GM20000 (cell line): ENCODE measurements at regions not wholly inside any gene's neighbourhood (a gene's known extent, or its start where the extent isn't known, plus 50 kb on each side); places are given as distances from the start of the nearest gene placed in this dataset.

Experiments
- DNase-seq: peaks from one replicate; pipeline ENCODE4 v3.0.0; 2012; ENCODE audit warnings: low spot score
- TF ChIP-seq, protein P1 (sequence below): IDR thresholded peaks from 2 replicates; pipeline ENCODE4 v1.5.1; 2012; ENCODE audit warnings: mild to moderate bottlenecking, control low read depth; ENCODE audit errors: extremely low read depth, missing control alignments

DNA sequence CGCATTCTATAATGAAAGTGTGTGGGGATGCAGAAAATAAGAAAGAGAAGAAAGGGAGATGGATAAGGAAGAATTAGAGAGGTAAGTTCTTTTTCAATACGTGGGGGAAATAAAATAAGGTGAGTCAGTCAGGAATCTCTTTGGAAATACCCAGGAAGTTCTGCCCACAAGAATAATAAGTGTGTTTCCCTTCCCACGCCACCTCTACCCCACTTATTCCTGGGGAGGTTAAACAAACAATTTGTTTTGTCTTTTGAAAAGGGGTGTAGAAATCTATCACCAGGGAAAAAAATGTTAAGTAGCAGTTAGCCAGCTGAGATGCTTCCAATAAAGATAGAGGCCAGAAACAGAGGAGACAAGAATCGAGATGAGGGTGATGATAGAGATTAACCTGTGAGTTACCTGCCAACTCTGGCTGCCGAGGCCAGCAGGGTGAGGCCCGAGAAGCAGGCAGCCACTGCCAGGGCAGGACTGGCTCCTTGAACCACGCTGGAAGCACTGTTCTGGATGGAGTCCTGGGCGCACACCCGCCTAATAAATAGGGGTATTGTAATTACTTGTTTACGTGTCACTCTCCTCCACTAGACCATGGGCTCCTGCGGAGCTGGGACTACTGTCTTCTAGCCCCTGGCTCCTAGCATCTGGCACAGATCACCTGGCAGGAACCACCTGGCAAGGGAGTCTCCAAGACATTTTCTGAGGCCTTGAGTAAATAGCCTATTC is 191.3 kb downstream of the FGFR2 start:
- TF ChIP-seq, protein P1, sequence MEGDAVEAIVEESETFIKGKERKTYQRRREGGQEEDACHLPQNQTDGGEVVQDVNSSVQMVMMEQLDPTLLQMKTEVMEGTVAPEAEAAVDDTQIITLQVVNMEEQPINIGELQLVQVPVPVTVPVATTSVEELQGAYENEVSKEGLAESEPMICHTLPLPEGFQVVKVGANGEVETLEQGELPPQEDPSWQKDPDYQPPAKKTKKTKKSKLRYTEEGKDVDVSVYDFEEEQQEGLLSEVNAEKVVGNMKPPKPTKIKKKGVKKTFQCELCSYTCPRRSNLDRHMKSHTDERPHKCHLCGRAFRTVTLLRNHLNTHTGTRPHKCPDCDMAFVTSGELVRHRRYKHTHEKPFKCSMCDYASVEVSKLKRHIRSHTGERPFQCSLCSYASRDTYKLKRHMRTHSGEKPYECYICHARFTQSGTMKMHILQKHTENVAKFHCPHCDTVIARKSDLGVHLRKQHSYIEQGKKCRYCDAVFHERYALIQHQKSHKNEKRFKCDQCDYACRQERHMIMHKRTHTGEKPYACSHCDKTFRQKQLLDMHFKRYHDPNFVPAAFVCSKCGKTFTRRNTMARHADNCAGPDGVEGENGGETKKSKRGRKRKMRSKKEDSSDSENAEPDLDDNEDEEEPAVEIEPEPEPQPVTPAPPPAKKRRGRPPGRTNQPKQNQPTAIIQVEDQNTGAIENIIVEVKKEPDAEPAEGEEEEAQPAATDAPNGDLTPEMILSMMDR, result no peak
- no peak for DNase-seq

DNA sequence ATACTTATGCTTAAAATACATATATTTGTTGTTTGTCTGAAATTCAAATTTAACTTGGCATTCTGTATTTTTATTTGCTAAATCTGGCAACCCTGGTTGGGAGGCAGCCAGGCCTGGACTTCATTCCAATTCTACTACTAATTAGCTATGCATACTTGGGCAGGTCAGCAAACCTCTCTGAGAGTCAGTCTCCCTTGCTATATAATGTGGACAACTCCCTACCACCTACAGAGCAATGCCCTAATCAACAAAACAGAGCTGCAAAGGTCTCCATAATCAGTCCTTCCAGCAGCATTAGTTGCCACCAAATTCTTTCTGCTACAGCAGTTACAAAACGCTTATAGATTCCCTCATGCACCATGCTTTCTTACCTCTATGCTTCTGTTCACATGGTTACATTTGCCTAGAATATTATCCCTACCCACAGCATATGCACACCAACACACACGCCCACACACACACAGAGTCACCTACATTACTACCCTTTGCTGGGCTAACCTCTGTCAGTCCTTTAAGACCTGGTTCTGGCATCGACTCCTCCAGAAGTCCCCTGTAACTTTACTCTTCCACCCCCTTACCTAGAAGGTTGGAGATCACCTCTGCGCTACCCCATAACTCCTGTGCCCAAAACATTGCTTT is 188.7 kb downstream of the FGFR2 start:
- TF ChIP-seq, protein P1, result no peak
- no peak for DNase-seq

DNA sequence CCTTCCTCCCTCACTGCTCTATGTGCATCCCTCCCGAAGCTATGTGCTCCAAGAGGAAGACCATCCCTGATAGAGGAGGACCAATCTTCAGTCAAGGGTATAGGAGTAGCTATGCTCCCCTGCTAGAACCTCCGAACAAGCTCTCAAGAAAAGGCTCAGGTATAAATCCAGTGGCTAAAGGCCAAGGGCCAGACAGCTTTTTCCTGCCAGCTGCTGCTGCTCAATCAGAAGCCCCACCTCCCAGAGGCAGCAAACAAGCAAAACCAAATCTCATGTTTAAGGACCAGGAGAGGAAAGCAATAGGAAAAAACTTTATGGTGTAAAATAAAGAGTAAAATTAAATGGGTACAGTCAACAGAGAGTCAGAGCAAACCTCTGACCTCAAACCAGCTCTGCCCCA is 187.2 kb downstream of the FGFR2 start:
- TF ChIP-seq, protein P1, result no peak
- DNase-seq, result no peak

DNA sequence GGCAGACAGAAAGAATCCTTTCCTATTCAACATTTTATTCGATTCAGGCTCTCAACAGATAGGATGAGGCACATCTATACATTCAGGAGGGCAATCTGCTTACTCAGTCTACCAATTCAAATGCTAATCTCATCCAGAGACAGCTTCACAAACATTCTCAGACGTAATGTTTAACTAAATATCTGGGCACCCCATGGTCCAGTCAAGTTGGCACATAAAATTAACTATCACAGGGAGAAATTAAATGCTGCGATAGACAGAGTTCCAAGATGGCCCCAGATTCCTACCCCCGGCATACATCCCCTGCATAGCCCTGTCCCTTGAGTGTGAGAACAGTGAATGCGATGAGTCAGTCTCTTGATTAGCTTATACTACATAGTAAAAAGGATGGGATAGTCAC is 184.3 kb downstream of the FGFR2 start:
- TF ChIP-seq, protein P1, result no peak
- no peak for DNase-seq

DNA sequence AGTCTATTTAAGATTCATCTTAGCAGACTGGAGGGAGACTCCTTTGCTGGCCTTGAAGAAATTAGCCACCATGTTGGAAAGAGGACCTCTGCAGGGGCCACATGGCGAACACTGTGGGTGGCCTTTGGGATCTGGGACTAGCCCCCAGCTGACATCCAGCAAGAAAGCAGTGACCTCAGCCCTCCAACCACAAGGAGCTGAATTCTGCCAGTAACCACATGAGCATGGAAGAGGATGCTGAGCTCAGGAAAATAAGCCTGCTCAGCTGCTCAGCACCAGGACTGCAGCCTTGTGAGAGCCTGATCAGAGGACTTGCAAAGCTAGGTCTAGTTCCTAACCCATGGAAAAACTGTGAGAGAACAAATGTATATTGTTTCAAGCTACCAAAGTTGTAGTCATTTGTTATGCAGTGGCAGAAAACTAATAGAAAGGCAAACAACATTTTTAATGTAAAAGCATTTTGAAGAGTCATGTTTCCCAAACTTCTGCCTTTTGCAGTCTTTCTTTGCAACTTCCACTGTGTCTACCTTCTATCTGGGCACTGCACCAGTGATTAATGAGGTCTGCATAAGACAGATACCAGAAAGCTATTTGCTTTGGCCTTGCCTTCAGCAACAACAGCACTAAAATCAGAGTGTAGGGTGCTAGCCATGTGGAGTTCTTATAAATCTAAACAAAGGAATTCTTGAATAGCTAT is 183.7 kb downstream of the FGFR2 start:
- no peak for DNase-seq
- TF ChIP-seq, protein P1, result no peak

DNA sequence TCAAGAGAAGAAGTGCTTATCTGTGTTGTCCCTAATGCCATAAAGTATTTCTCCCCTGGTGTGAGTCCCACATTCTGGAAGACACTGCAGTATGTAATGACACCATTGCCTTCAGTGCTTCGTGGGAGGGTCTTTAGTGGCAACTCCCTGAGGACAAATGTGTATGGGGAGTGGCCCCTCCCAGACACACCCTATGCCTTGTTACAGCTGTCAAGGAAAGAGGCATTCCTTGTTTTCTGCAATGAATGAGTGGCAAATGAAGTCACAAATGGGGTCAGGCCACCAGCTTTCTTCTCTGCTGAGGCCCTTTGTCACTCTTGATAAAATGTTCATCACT is 183.2 kb downstream of the FGFR2 start:
- TF ChIP-seq, protein P1, result no peak

DNA sequence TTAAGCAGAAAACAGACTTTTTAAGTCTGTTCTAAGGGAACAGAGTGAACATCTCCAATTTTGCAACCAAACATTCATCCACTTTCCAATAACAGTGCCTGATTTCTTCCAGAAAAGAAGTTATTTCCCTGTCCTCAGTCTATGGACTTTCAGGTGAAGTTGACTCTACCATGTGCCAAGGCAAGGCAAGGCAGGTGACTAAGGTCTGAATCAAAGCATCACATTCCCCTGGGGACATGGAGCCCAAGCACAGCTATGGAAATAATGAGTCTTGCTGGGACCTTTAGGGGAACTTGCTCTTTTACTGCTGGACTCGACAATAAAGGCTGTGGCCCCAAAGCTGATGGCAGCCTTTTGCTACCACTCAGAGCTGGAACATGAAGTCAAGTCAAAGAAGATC is 182.2 kb downstream of the FGFR2 start:
- TF ChIP-seq, protein P1, result no peak
- DNase-seq, result no peak

More for the DNA sequence above, 183.2 kb downstream of the FGFR2 start:
- no peak for DNase-seq
